ENCODE measurements at regions not wholly inside any gene's neighbourhood (a gene's known extent, or its start where the extent isn't known, plus 50 kb on each side); places are given as distances from the start of the nearest gene placed in this dataset.

- TF ChIP-seq CTCF (IDR thresholded peaks at IDR 0.05) (no peak), EP300 (IDR thresholded peaks at IDR 0.05) (no peak)
Observed at GRCh38 chr10:28939281-28940157, 262.2 kb downstream of the BAMBI start.
